ENCODE measurements at regions not wholly inside any gene's neighbourhood (a gene's known extent, or its start where the extent isn't known, plus 50 kb on each side); places are given as distances from the start of the nearest gene placed in this dataset.

GRCh38 chr18:61989138-61989537 lies 96.3 kb upstream of the RNF152 start:
- WGBS, 2 experiments (ENCODE audit: extremely low coverage in 2 of 2, insufficient read length in 1 of 2) = no CpG with 5 or more reads among the region's 4 CpGs
- H2AK5ac ChIP-seq (ENCODE audit: low read depth, low read length) = no peak overlapping the region
- no peak overlapping the region for H3K23ac ChIP-seq (ENCODE audit: low read depth, low read length)
- no peak overlapping the region for H2BK15ac ChIP-seq (ENCODE audit: low read depth, low read length)
- dilution Hi-C loops (cut with HindIII; ENCODE audit: low sequenced_read_pairs, unreplicated experiment) (no loop called here), intact Hi-C loops (cut with micrococcal nuclease) (no loop called here), in situ Hi-C loops (cut with MboI; ENCODE audit: low sequenced_read_pairs) (no loop called here)
- ATAC-seq (ENCODE audit: low read depth) (no peak), DNase-seq (no peak)
- H3K9me1 ChIP-seq (ENCODE audit: insufficient read depth, low read length) = peaks cover 11% of the 10 kb centered on the region
- no peak for TF ChIP-seq RAD21 (IDR thresholded peaks at IDR 0.05; ENCODE audit: low read length)
- TF ChIP-seq MAFK (IDR thresholded peaks at IDR 0.05; ENCODE audit: low read depth, low read length) = no peak
- peak; percentile 7; the same call in 1 of the 2 replicates for TF ChIP-seq CEBPB (IDR thresholded peaks at IDR 0.05; ENCODE audit: low read depth, low read length)
- no peak for TF ChIP-seq BHLHE40 (IDR thresholded peaks at IDR 0.05; ENCODE audit: low read depth, low read length)
- TF ChIP-seq RFX5 (IDR thresholded peaks at IDR 0.05; ENCODE audit: low read depth, low read length) = no peak
- H4K5ac ChIP-seq (ENCODE audit: low read depth, low read length) = no peak overlapping the region
- H3K9me3 ChIP-seq (ENCODE audit: control insufficient read depth, insufficient read depth, low read length) = no peaks in the 10 kb centered on the region
- ChIA-PET CTCF (no interaction called here), POLR2A (ENCODE audit: unreplicated experiment) (no interaction called here)
- H3K14ac ChIP-seq (replicated peaks; ENCODE audit: low read depth, low read length) = no peak overlapping the region
- H2AK9ac ChIP-seq (replicated peaks; ENCODE audit: low read depth, low read length, poor library complexity) = no peak overlapping the region
- H4K91ac ChIP-seq (ENCODE audit: insufficient read depth, low read depth, low read length) = no peak overlapping the region
- H2BK20ac ChIP-seq (ENCODE audit: low read depth, low read length) = no peak overlapping the region
- H3K27me3 ChIP-seq (ENCODE audit: control insufficient read depth, insufficient read depth, low read length) = no peaks in the 10 kb centered on the region
- H3K56ac ChIP-seq (ENCODE audit: extremely low read depth, insufficient read depth, low read length) = no peak overlapping the region
- H3K79me1 ChIP-seq (ENCODE audit: low read depth in 1 of 2, low read length in 2 of 2) = no peaks in the 10 kb centered on the region
- H2BK120ac ChIP-seq (ENCODE audit: low read depth, low read length) = no peak overlapping the region
- H3K4me2 ChIP-seq (ENCODE audit: low read depth, low read length) = no peak overlapping the region
- H3K18ac ChIP-seq (ENCODE audit: low read depth, low read length) = no peak overlapping the region
- peaks cover 25% of the 10 kb centered on the region for H3K4me1 ChIP-seq (ENCODE audit: control insufficient read depth, insufficient read depth, low read length)
- H2BK5ac ChIP-seq (ENCODE audit: low read depth, low read length, poor library complexity, severe bottlenecking) = no peak overlapping the region
- no peaks in the 10 kb centered on the region for H4K20me1 ChIP-seq (ENCODE audit: insufficient read depth, low read length)
- H3K4me3 ChIP-seq (ENCODE audit: insufficient read depth, low read depth, low read length) = no peak overlapping the region
- H3K36me3 ChIP-seq (ENCODE audit: control insufficient read depth, insufficient read depth, low read length) = no peaks in the 10 kb centered on the region
- H3K27ac ChIP-seq (ENCODE audit: insufficient read depth, low read length) = no peak overlapping the region
- H3K4ac ChIP-seq (ENCODE audit: low read depth, low read length) = no peak overlapping the region
- H2AFZ ChIP-seq (replicated peaks; ENCODE audit: low read length, poor library complexity) = no peak overlapping the region
- no peak overlapping the region for H3K9ac ChIP-seq (ENCODE audit: low read depth, low read length)
- H4K8ac ChIP-seq (ENCODE audit: low read depth in 2 of 2, low read length in 2 of 2) = no peak overlapping the region
- BruUV-seq (replicated peaks) = no TSS peak

All from IMR-90 (cell line).